HEK293 (cell line): ENCODE measurements at regions not wholly inside any gene's neighbourhood (a gene's known extent, or its start where the extent isn't known, plus 50 kb on each side); places are given as distances from the start of the nearest gene placed in this dataset.

Experiments used
- GLI2 ChIP-seq: fragments of 450-650 bp; formaldehyde crosslinking; IDR thresholded peaks from 2 replicates; pipeline ENCODE4; 2017; ENCODE audit warnings: missing biosample characterization, missing genetic modification characterization, low read depth, borderline replicate concordance
- KLF1 ChIP-seq: fragments of 450-650 bp; formaldehyde crosslinking; IDR thresholded peaks from 2 replicates; pipeline ENCODE4 v1.5.1; 2016; ENCODE audit warnings: missing biosample characterization, missing genetic modification characterization
- OSR2 ChIP-seq: fragments of 450-650 bp; formaldehyde crosslinking; IDR thresholded peaks from 2 replicates; pipeline ENCODE4 v1.5.1; 2016; ENCODE audit warnings: missing biosample characterization, missing genetic modification characterization
- OVOL3 ChIP-seq: fragments of 450-650 bp; formaldehyde crosslinking; IDR thresholded peaks from 2 replicates; pipeline ENCODE4 v1.5.1; 2016; ENCODE audit warnings: missing biosample characterization, missing genetic modification characterization
- SCRT1 ChIP-seq: fragments of 450-650 bp; formaldehyde crosslinking; IDR thresholded peaks from 2 replicates; pipeline ENCODE4 v1.5.1; 2016; ENCODE audit warnings: missing biosample characterization, missing genetic modification characterization, borderline replicate concordance
- SP7 ChIP-seq: fragments of 450-650 bp; formaldehyde crosslinking; IDR thresholded peaks from 2 replicates; pipeline ENCODE4 v1.5.1; 2016; ENCODE audit warnings: missing biosample characterization, missing genetic modification characterization
- WT1 ChIP-seq: fragments of 450-650 bp; formaldehyde crosslinking; IDR thresholded peaks from 2 replicates; pipeline ENCODE4 v1.5.1; 2016; ENCODE audit warnings: missing biosample characterization, missing genetic modification characterization
- ZBTB11 ChIP-seq: fragments of 450-650 bp; formaldehyde crosslinking; conservative IDR thresholded peaks from 2 replicates; pipeline ENCODE4 v1.5.1; 2016; ENCODE audit warnings: low read depth, missing biosample characterization, missing genetic modification characterization
- ZBTB7A ChIP-seq: fragments of 450-650 bp; formaldehyde crosslinking; IDR thresholded peaks from 2 replicates; pipeline ENCODE4 v1.5.1; 2016; ENCODE audit warnings: low read depth, missing biosample characterization, missing genetic modification characterization
- ZIC2 ChIP-seq: fragments of 450-650 bp; formaldehyde crosslinking; IDR thresholded peaks from 2 replicates; pipeline ENCODE4 v1.5.1; 2016; ENCODE audit warnings: missing biosample characterization, missing genetic modification characterization
- ZNF155 ChIP-seq: fragments of 450-650 bp; formaldehyde crosslinking; IDR thresholded peaks from 2 replicates; pipeline ENCODE4 v1.5.1; 2016; ENCODE audit warnings: missing biosample characterization, missing genetic modification characterization
- ZNF16 ChIP-seq: fragments of 450-650 bp; formaldehyde crosslinking; IDR thresholded peaks from 2 replicates; pipeline ENCODE4 v1.5.1; 2016; ENCODE audit warnings: low read depth, missing biosample characterization, missing genetic modification characterization
- ZNF2 ChIP-seq: fragments of 450-650 bp; formaldehyde crosslinking; IDR thresholded peaks from 2 replicates; pipeline ENCODE4 v1.5.1; 2016; ENCODE audit warnings: missing biosample characterization, missing genetic modification characterization
- ZNF311 ChIP-seq: fragments of 450-650 bp; formaldehyde crosslinking; IDR thresholded peaks from 2 replicates; pipeline ENCODE4 v1.5.1; 2017; ENCODE audit warnings: missing biosample characterization, missing genetic modification characterization, borderline replicate concordance
- ZNF341 ChIP-seq: fragments of 450-650 bp; formaldehyde crosslinking; IDR thresholded peaks from 2 replicates; pipeline ENCODE4; 2016; ENCODE audit warnings: low read depth, missing biosample characterization, missing genetic modification characterization
- ZNF398 ChIP-seq: fragments of 450-650 bp; formaldehyde crosslinking; IDR thresholded peaks from 2 replicates; pipeline ENCODE4 v1.5.1; 2017; ENCODE audit warnings: missing biosample characterization, missing genetic modification characterization
- ZNF416 ChIP-seq: fragments of 450-650 bp; formaldehyde crosslinking; IDR thresholded peaks from 2 replicates; pipeline ENCODE4 v1.5.1; 2016; ENCODE audit warnings: missing biosample characterization, missing genetic modification characterization
- ZNF433 ChIP-seq: fragments of 450-650 bp; formaldehyde crosslinking; IDR thresholded peaks from 2 replicates; pipeline ENCODE4 v1.5.1; 2016; ENCODE audit warnings: missing biosample characterization, missing genetic modification characterization, low read depth
- ZNF571 ChIP-seq: fragments of 450-650 bp; formaldehyde crosslinking; IDR thresholded peaks from 2 replicates; pipeline ENCODE4 v1.5.0; 2017; ENCODE audit warnings: missing biosample characterization, missing genetic modification characterization
- ZNF843 ChIP-seq: fragments of 450-650 bp; formaldehyde crosslinking; IDR thresholded peaks from 2 replicates; pipeline ENCODE4 v1.5.1; 2016; ENCODE audit warnings: missing biosample characterization, missing genetic modification characterization
- ZSCAN16 ChIP-seq: fragments of 450-650 bp; formaldehyde crosslinking; IDR thresholded peaks from 2 replicates; pipeline ENCODE4 v1.5.1; 2016; ENCODE audit warnings: missing biosample characterization, missing genetic modification characterization
- ZSCAN23 ChIP-seq: fragments of 450-650 bp; formaldehyde crosslinking; IDR thresholded peaks from 2 replicates; pipeline ENCODE4 v1.5.1; 2016; ENCODE audit warnings: missing biosample characterization, missing genetic modification characterization
- ZSCAN30 ChIP-seq: fragments of 450-650 bp; IDR thresholded peaks from 2 replicates; pipeline ENCODE4 v1.5.1; 2018; ENCODE audit warnings: missing biosample characterization, mild to moderate bottlenecking, missing genetic modification characterization, moderate library complexity
- ZXDB ChIP-seq: fragments of 450-650 bp; formaldehyde crosslinking; IDR thresholded peaks from 2 replicates; pipeline ENCODE4 v1.5.1; 2016; ENCODE audit warnings: missing biosample characterization, missing genetic modification characterization
- TF ChIP-seq, protein P1 (sequence below): fragments of 450-650 bp; formaldehyde crosslinking; IDR thresholded peaks from 2 replicates; pipeline ENCODE4 v1.5.1; 2016; ENCODE audit warnings: missing biosample characterization, missing genetic modification characterization, borderline replicate concordance
- TF ChIP-seq, protein P2 (sequence below): fragments of 450-650 bp; formaldehyde crosslinking; IDR thresholded peaks from 2 replicates; pipeline ENCODE4 v1.5.1; 2016; ENCODE audit warnings: missing biosample characterization, missing genetic modification characterization
- TF ChIP-seq, protein P3 (sequence below): fragments of 450-650 bp; formaldehyde crosslinking; IDR thresholded peaks from 2 replicates; pipeline ENCODE4 v1.5.1; 2017; ENCODE audit warnings: missing biosample characterization, missing genetic modification characterization

DNA sequence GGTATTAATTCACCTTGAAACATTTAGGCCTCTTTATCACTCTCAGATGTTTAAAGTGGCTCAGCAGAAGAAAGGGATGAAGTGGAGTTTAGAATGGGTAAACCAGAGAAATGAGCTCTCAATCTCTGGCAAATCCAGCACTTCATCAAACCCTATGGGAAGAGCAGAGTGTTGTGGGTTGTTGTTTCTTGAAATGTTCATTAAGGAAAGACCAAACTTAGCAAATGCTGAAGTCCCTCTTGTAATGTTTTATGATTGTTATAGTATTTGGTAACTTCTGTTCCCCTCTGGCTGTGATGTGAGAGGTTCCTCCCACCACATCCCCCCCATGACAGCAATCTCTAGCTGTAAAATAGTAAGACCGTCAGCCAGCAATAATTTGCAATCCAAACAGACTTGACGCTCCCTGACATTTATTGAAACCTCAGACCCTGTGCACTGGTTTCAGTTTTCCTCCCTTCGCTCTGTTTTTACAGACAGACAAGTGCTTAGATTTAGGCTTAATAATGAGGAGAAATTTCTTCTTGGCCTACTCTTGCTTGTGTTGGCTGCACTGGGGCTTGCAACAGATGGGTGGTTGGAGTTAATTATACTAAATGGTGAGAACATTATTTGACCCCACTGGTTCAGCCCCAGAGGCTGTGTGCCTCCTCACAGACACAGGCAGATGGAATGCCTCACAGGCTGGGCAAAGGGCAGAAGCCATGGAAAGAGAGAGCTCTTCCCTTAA, 609.4 kb upstream of the SOX9 start (continued):
- TF ChIP-seq ZNF2 (tag by site-specific recombination) (peak; percentile 27; the same call in 1 of the 2 replicates), ZNF16 (tag by site-specific recombination) (no peak), ZBTB11 (tag by site-specific recombination) (no peak), ZNF311 (tag by site-specific recombination) (no peak), ZNF571 (no peak), ZSCAN30 (tag by site-specific recombination) (peak; percentile 67; the same call in 1 of the 2 replicates), ZNF341 (tag by site-specific recombination) (peak; percentile 37; the same call in 1 of the 2 replicates), ZNF398 (tag by site-specific recombination) (peak; percentile 67; the same call in 1 of the 2 replicates), ZBTB7A (tag by site-specific recombination) (no peak), ZNF843 (peak; percentile 89), SCRT1 (peak; percentile 89), ZSCAN23 (tag by site-specific recombination) (no peak), GLI2 (tag by site-specific recombination) (peak; percentile 37; the same call in 1 of the 2 replicates), ZIC2 (no peak), SP7 (tag by site-specific recombination) (peak; percentile 50; the same call in 1 of the 2 replicates), OSR2 (tag by site-specific recombination) (peak; percentile 91), OVOL3 (tag by site-specific recombination) (peak; percentile 63; the same call in 1 of the 2 replicates), ZNF155 (tag by site-specific recombination) (no peak), KLF1 (tag by site-specific recombination) (no peak), ZNF433 (no peak), ZSCAN16 (tag by site-specific recombination) (0 out of 2 replicates have a peak, but pooled peaks have one; percentile 13), ZXDB (tag by site-specific recombination) (peak; percentile 79), ZNF416 (tag by site-specific recombination) (no peak), WT1 (tag by site-specific recombination) (peak; percentile 99)
- TF ChIP-seq, protein P1, sequence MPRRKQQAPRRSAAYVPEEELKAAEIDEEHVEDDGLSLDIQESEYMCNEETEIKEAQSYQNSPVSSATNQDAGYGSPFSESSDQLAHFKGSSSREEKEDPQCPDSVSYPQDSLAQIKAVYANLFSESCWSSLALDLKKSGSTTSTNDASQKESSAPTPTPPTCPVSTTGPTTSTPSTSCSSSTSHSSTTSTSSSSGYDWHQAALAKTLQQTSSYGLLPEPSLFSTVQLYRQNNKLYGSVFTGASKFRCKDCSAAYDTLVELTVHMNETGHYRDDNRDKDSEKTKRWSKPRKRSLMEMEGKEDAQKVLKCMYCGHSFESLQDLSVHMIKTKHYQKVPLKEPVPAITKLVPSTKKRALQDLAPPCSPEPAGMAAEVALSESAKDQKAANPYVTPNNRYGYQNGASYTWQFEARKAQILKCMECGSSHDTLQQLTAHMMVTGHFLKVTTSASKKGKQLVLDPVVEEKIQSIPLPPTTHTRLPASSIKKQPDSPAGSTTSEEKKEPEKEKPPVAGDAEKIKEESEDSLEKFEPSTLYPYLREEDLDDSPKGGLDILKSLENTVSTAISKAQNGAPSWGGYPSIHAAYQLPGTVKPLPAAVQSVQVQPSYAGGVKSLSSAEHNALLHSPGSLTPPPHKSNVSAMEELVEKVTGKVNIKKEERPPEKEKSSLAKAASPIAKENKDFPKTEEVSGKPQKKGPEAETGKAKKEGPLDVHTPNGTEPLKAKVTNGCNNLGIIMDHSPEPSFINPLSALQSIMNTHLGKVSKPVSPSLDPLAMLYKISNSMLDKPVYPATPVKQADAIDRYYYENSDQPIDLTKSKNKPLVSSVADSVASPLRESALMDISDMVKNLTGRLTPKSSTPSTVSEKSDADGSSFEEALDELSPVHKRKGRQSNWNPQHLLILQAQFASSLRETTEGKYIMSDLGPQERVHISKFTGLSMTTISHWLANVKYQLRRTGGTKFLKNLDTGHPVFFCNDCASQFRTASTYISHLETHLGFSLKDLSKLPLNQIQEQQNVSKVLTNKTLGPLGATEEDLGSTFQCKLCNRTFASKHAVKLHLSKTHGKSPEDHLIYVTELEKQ (tag by site-specific recombination) = peak; percentile 38; the same call in 1 of the 2 replicates
- TF ChIP-seq, protein P2, sequence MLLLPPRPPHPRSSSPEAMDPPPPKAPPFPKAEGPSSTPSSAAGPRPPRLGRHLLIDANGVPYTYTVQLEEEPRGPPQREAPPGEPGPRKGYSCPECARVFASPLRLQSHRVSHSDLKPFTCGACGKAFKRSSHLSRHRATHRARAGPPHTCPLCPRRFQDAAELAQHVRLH (tag by site-specific recombination) = peak; percentile 52; the same call in 1 of the 2 replicates
- TF ChIP-seq, protein P3, sequence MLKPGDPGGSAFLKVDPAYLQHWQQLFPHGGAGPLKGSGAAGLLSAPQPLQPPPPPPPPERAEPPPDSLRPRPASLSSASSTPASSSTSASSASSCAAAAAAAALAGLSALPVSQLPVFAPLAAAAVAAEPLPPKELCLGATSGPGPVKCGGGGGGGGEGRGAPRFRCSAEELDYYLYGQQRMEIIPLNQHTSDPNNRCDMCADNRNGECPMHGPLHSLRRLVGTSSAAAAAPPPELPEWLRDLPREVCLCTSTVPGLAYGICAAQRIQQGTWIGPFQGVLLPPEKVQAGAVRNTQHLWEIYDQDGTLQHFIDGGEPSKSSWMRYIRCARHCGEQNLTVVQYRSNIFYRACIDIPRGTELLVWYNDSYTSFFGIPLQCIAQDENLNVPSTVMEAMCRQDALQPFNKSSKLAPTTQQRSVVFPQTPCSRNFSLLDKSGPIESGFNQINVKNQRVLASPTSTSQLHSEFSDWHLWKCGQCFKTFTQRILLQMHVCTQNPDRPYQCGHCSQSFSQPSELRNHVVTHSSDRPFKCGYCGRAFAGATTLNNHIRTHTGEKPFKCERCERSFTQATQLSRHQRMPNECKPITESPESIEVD (tag by site-specific recombination) = peak; percentile 95
